Retinal pigment epithelial cell (primary cell): ENCODE measurements at regions not wholly inside any gene's neighbourhood (a gene's known extent, or its start where the extent isn't known, plus 50 kb on each side); places are given as distances from the start of the nearest gene placed in this dataset.

Experiments used
- DNase-seq: peaks from one replicate; pipeline ENCODE4 v3.0.0-alpha.2; 2010; ENCODE audit warnings: low read depth
- H3K4me3 ChIP-seq: 2 replicates; pipeline ENCODE4 v1.5.1; 2011; ENCODE audit warnings: mild to moderate bottlenecking, low read length, control low read depth, moderate library complexity
- TF ChIP-seq, protein P1 (sequence below): conservative IDR thresholded peaks from 2 replicates; pipeline ENCODE4 v1.5.1; 2011; ENCODE audit warnings: low read depth, low read length, control low read depth, inconsistent platforms

DNA sequence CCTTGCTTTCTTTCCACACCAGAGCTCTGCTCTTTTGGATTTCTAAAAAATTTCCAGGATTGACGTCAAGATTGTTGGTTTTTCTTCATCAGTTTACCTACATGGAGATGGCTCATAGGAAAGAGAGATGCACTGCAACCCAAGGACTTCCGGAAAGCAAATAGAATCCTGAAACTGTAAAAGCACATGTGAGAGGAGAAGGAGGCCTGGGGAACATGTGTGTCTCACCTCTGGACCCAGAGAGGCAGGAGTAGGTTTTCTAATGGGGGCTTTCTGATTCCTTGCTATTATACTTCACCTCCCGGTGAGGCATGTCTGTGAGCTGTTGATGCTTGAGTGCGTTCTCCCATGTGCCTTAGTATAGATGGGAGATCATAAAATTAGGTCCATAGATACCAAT is 362.8 kb downstream of the DCDC2C start:
- TF ChIP-seq, protein P1, sequence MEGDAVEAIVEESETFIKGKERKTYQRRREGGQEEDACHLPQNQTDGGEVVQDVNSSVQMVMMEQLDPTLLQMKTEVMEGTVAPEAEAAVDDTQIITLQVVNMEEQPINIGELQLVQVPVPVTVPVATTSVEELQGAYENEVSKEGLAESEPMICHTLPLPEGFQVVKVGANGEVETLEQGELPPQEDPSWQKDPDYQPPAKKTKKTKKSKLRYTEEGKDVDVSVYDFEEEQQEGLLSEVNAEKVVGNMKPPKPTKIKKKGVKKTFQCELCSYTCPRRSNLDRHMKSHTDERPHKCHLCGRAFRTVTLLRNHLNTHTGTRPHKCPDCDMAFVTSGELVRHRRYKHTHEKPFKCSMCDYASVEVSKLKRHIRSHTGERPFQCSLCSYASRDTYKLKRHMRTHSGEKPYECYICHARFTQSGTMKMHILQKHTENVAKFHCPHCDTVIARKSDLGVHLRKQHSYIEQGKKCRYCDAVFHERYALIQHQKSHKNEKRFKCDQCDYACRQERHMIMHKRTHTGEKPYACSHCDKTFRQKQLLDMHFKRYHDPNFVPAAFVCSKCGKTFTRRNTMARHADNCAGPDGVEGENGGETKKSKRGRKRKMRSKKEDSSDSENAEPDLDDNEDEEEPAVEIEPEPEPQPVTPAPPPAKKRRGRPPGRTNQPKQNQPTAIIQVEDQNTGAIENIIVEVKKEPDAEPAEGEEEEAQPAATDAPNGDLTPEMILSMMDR: no peak
- no peak overlapping the region for H3K4me3 ChIP-seq
- no peak for DNase-seq

GRCh38 chr2:4073026-4073569 is 369.7 kb downstream of the DCDC2C start:
- H3K4me3 ChIP-seq: no peak overlapping the region
- TF ChIP-seq, protein P1: no peak
- no peak for DNase-seq

DNA sequence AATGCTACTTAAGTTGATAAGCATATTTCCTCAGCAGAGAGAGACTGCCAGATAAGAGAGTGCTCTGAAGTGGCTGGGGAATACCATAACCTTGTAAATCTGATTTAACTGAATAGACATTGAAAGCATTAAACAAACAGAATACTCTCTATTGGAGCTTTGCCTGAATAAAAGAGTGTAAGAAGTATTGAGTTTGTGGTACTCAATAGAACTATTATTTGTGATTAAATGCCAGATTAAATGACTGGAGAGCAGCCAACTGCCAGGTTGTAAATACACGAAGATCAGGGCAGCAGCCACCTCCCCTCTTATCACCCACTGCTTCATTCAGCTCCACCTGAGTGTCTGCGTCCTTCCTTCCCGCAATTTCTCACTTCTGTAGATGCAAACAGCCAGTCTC is 373.6 kb downstream of the DCDC2C start:
- H3K4me3 ChIP-seq: no peak overlapping the region
- TF ChIP-seq, protein P1: no peak
- no peak for DNase-seq

DNA sequence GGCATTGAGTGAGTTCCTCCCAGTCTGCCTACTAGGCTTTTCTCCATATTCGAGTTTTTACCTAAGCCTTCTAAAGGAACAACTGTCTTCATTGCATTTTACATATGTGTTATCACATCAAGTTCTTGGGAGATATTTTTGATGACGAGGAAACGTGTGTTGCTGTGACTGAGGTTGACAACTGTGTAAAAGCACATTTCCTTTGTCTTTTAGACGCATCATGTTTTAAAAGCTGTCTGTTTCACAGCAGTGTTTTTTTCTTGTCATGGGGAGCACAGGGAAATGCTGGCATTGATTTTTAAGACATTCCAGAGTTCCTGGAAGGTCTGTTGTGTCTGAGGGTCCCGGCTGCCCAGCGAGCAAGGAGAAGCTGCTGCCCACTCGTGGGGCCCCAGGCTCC is 381.8 kb downstream of the DCDC2C start:
- DNase-seq: no peak
- TF ChIP-seq, protein P1: no peak
- no peak overlapping the region for H3K4me3 ChIP-seq

DNA sequence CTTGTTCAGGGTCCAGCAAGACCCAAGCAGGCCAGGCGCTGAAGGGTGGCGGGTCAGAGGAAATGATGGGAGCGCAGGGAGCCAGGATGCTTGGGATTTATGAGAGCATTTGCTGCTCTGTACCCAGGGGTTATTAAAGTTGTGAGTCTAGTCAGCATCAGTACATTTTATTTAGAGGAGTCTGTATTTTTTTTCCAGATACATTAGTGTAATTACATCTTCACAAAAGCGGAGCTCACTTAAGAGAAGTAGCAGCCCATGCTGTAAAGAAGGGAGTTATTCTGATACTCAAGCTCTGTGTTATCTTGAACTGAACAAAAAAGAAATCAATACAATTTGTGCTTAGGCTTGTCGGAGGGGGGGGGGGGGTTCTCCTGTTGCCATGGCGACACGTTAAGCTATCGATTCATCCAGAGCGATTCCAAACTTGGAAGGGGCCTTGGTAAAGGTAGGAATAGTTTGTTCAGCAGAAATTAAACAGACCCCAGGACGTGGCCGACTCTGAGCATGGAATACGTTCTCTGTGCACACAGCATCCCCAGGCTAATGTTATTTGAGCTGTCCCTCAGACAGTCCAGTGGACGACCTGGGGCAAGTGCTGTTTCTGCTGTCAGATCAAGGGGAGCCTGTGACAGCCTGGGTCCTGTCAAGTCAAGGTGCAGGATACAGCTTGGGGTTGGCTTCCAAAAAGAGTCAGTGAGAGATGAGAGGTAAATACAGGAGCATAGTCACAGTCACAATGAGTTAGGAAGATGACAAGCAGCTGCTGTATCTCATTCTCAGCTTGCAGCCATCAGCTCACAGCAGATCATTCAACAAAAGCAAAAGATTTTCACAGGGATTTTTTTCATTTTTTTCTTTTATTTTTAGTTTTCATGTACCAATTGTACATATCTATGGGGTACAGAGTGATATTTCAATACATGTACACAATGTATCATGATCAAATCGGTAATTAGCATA is 387.6 kb downstream of the DCDC2C start:
- TF ChIP-seq, protein P1: no peak
- DNase-seq: no peak

DNA sequence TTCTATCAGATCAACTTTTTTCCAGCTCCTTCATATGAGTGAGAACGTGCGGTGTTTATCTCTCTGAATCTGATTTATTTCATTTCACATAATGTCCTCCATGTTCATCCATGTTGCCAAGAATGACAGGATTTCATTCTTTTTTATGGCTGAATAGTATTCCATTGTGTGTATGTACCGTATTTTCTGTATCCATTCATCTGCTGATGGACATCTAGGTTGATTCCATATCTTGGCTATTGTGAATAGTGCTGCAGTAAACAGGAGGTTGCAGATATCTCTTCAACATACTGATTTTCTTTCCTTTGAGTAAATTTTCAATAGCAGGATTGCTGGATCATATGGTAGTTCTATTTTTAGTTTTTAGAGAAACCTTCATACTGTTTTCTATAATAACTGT is 388.5 kb downstream of the DCDC2C start:
- H3K4me3 ChIP-seq: no peak overlapping the region
- no peak for DNase-seq
- TF ChIP-seq, protein P1: no peak

More for the DNA sequence above, 387.6 kb downstream of the DCDC2C start:
- H3K4me3 ChIP-seq: no peak overlapping the region

DNA sequence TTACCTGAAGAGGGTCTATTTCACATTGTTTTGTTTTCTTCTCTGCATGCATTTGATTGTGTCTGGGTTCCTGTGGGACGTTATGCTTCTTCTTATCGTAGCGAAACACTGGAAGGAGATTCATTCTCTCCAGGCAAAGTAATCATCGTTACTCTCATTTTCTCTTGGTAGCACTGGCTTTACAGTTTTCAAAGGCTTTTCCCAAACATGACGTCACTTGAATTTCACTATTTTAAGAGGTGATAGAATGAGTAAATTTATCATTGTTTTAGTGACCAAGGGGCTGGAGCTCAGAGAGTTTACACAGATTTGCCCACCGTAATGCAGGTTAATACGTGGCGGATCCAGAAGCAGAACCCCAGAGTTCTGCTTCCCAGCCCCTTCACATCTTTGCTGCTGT is 391.4 kb downstream of the DCDC2C start:
- no peak for DNase-seq
- TF ChIP-seq, protein P1: no peak

More for the DNA sequence above, 391.4 kb downstream of the DCDC2C start:
- no peak overlapping the region for H3K4me3 ChIP-seq
